Endothelial cell of umbilical vein (primary cell): ENCODE measurements at regions not wholly inside any gene's neighbourhood (a gene's known extent, or its start where the extent isn't known, plus 50 kb on each side); places are given as distances from the start of the nearest gene placed in this dataset.

ENCODE experiments used
- JUN ChIP-seq: IDR thresholded peaks from 2 replicates; pipeline ENCODE4 v1.6.1; 2011; ENCODE audit warnings: borderline replicate concordance, low read depth; ENCODE audit not compliant: insufficient read length, insufficient read depth
- TF ChIP-seq, protein P1 (sequence below), 2 donors: IDR thresholded peaks; 1 replicate in 1 of 2; 2 replicates in 1 of 2; pipeline ENCODE4 v1.5.1; 2011; ENCODE audit warnings: low read length in 2 of 2, mild to moderate bottlenecking in 2 of 2, moderate library complexity in 2 of 2, control low read depth in 1 of 2, inconsistent platforms in 1 of 2, low read depth in 1 of 2; ENCODE audit not compliant: insufficient read depth in 1 of 2; ENCODE audit errors: extremely low read depth in 1 of 2

DNA sequence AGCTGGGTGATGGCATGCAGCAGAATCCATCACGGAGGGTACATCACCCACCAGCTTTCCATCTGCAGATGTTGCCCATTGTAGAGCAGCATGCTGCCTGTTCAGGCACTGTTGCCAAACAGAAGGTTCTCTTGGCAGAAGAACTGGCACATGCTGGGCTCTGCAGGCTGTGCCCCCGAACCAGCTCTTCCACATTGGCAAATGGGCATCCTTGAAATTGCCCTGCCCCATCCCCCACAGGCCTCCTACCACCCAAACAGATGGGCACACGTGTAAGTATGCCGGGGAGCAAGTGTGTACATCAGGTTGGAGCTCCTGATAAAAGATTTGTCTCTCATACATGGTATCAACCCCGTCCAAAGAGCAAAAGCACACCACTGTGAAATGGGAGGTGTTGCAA, 220.3 kb upstream of the TAS2R1 start:
- TF ChIP-seq, protein P1, sequence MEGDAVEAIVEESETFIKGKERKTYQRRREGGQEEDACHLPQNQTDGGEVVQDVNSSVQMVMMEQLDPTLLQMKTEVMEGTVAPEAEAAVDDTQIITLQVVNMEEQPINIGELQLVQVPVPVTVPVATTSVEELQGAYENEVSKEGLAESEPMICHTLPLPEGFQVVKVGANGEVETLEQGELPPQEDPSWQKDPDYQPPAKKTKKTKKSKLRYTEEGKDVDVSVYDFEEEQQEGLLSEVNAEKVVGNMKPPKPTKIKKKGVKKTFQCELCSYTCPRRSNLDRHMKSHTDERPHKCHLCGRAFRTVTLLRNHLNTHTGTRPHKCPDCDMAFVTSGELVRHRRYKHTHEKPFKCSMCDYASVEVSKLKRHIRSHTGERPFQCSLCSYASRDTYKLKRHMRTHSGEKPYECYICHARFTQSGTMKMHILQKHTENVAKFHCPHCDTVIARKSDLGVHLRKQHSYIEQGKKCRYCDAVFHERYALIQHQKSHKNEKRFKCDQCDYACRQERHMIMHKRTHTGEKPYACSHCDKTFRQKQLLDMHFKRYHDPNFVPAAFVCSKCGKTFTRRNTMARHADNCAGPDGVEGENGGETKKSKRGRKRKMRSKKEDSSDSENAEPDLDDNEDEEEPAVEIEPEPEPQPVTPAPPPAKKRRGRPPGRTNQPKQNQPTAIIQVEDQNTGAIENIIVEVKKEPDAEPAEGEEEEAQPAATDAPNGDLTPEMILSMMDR (IDR thresholded peaks at IDR 0.05; ENCODE audit: extremely low read depth in 1 of 2, insufficient read depth in 1 of 2, low read depth in 1 of 2, low read length in 2 of 2) = no peak
- no peak for TF ChIP-seq JUN
